Loucy (cell line): ENCODE measurements at regions not wholly inside any gene's neighbourhood (a gene's known extent, or its start where the extent isn't known, plus 50 kb on each side); places are given as distances from the start of the nearest gene placed in this dataset.

Source experiments
- H2AFZ ChIP-seq: fragments of 200-600 bp; sonication (generic); 2 replicates; pipeline ENCODE4 v1.6.0; 2016; ENCODE audit warnings: antibody characterized with exemption, mild to moderate bottlenecking, low read length, moderate library complexity
- H3F3A ChIP-seq: fragments of 200-600 bp; 2 replicates; pipeline ENCODE4 v1.6.0; 2016; ENCODE audit warnings: antibody characterized with exemption, low read depth, mild to moderate bottlenecking
- H3K27me3 ChIP-seq: fragments of 200-600 bp; sonication (generic); 2 replicates; pipeline ENCODE4 v1.6.1; 2014; ENCODE audit warnings: low read length, mild to moderate bottlenecking; ENCODE audit not compliant: insufficient read depth, poor library complexity, severe bottlenecking
- H3K36me3 ChIP-seq: fragments of 200-600 bp; sonication (generic); 2 replicates; pipeline ENCODE4 v1.6.1; 2016; ENCODE audit warnings: low read length; ENCODE audit not compliant: insufficient read depth
- H3K4me1 ChIP-seq: fragments of 200-600 bp; sonication (generic); 2 replicates; pipeline ENCODE4 v1.5.1; 2014; ENCODE audit warnings: low read length, mild to moderate bottlenecking; ENCODE audit not compliant: insufficient read depth, poor library complexity, severe bottlenecking
- H3K4me2 ChIP-seq: fragments of 200-600 bp; sonication (generic); 2 replicates; pipeline ENCODE4 v1.6.0; 2014; ENCODE audit warnings: antibody characterized with exemption, low read length, low read depth, mild to moderate bottlenecking; ENCODE audit not compliant: poor library complexity, severe bottlenecking
- H3K4me3 ChIP-seq: fragments of 200-600 bp; sonication (generic); 2 replicates; pipeline ENCODE4 v1.5.1; 2014; ENCODE audit warnings: low read length, mild to moderate bottlenecking, mixed read lengths; ENCODE audit not compliant: poor library complexity, severe bottlenecking
- H3K79me2 ChIP-seq: fragments of 200-600 bp; sonication (generic); 2 replicates; pipeline ENCODE4 v1.6.1; 2014; ENCODE audit warnings: low read length; ENCODE audit not compliant: insufficient read depth
- H3K9ac ChIP-seq: fragments of 200-600 bp; sonication (generic); 2 replicates; pipeline ENCODE4 v1.6.0; 2014; ENCODE audit warnings: mild to moderate bottlenecking, low read depth, low read length, moderate library complexity; ENCODE audit not compliant: poor library complexity, severe bottlenecking
- H3K9me2 ChIP-seq: fragments of 200-600 bp; sonication (generic); replicated peaks from 2 replicates; pipeline ENCODE4 v1.6.1; 2016; ENCODE audit warnings: low read depth, low read length, mixed read lengths
- H3K9me3 ChIP-seq: fragments of 200-600 bp; sonication (generic); 2 replicates; pipeline ENCODE4 v1.6.1; 2014; ENCODE audit warnings: mild to moderate bottlenecking, antibody characterized with exemption, low read length, low read depth; ENCODE audit not compliant: insufficient read depth
- H4K20me1 ChIP-seq: fragments of 200-600 bp; sonication (generic); 2 replicates; pipeline ENCODE4 v1.6.0; 2014; ENCODE audit warnings: antibody characterized with exemption, low read length, mild to moderate bottlenecking; ENCODE audit not compliant: insufficient read depth, poor library complexity, severe bottlenecking
- CTCF ChIP-seq: fragments of 200-600 bp; sonication (generic); conservative IDR thresholded peaks from 2 replicates; pipeline ENCODE4 v1.5.1; 2014; ENCODE audit warnings: mild to moderate bottlenecking, antibody characterized with exemption, low read length
- EZH2phosphoT487 ChIP-seq: fragments of 200-600 bp; IDR thresholded peaks from 2 replicates; pipeline ENCODE4 v1.6.1; 2018; ENCODE audit warnings: antibody characterized with exemption, mild to moderate bottlenecking, moderate library complexity, borderline replicate concordance

- Histone ChIP-seq H3K4me2 (no peak overlapping the region), H3K4me3 (no peak overlapping the region), H3F3A (no peaks in the 10 kb centered on the region; the same call in 1 of the 2 replicates), H3K9me2 (no peaks in the 10 kb centered on the region), H3K9me3 (no peaks in the 10 kb centered on the region), H3K9ac (no peak overlapping the region), H4K20me1 (no peaks in the 10 kb centered on the region), H3K79me2 (peaks cover 10% of the 10 kb centered on the region), H3K27me3 (no peaks in the 10 kb centered on the region), H3K4me1 (peaks cover 10% of the 10 kb centered on the region), H3K36me3 (no peaks in the 10 kb centered on the region), H2AFZ (no peak overlapping the region)
- TF ChIP-seq EZH2phosphoT487, result no peak
- TF ChIP-seq CTCF, result no peak
These were observed 62.9 kb upstream of the SERTAD2 start for GRCh38 chr2:64716569-64716968.

GRCh38 chr2:64718250-64718885 is 64.7 kb upstream of the SERTAD2 start:
- H3K4me2 ChIP-seq, result no peak overlapping the region
- H3F3A ChIP-seq, result no peaks in the 10 kb centered on the region; the same call in 1 of the 2 replicates
- no peak overlapping the region for H2AFZ ChIP-seq
- H3K9me2 ChIP-seq, result no peaks in the 10 kb centered on the region
- H3K27me3 ChIP-seq, result no peaks in the 10 kb centered on the region
- no peak overlapping the region for H3K9ac ChIP-seq
- H4K20me1 ChIP-seq, result no peaks in the 10 kb centered on the region
- H3K4me3 ChIP-seq, result no peak overlapping the region
- no peaks in the 10 kb centered on the region for H3K36me3 ChIP-seq
- H3K4me1 ChIP-seq, result no peaks in the 10 kb centered on the region
- peaks cover 2% of the 10 kb centered on the region for H3K79me2 ChIP-seq
- no peaks in the 10 kb centered on the region for H3K9me3 ChIP-seq
- TF ChIP-seq CTCF, result no peak

GRCh38 chr2:64720535-64721319 is 67.0 kb upstream of the SERTAD2 start:
- H3K4me2 ChIP-seq, result no peak overlapping the region
- H3K27me3 ChIP-seq, result no peaks in the 10 kb centered on the region
- H3K36me3 ChIP-seq, result no peaks in the 10 kb centered on the region
- H2AFZ ChIP-seq, result no peak overlapping the region
- no peaks in the 10 kb centered on the region for H3K4me1 ChIP-seq
- no peaks in the 10 kb centered on the region for H3K79me2 ChIP-seq
- no peak overlapping the region for H3K9ac ChIP-seq
- no peaks in the 10 kb centered on the region; the same call in 1 of the 2 replicates for H3F3A ChIP-seq
- no peak overlapping the region for H3K4me3 ChIP-seq
- H3K9me3 ChIP-seq, result no peaks in the 10 kb centered on the region
- no peak for TF ChIP-seq CTCF
- TF ChIP-seq EZH2phosphoT487, result no peak
- H3K9me2 ChIP-seq, result no peaks in the 10 kb centered on the region
- no peaks in the 10 kb centered on the region for H4K20me1 ChIP-seq
